ENCODE measurements at regions not wholly inside any gene's neighbourhood (a gene's known extent, or its start where the extent isn't known, plus 50 kb on each side); places are given as distances from the start of the nearest gene placed in this dataset.

DNA sequence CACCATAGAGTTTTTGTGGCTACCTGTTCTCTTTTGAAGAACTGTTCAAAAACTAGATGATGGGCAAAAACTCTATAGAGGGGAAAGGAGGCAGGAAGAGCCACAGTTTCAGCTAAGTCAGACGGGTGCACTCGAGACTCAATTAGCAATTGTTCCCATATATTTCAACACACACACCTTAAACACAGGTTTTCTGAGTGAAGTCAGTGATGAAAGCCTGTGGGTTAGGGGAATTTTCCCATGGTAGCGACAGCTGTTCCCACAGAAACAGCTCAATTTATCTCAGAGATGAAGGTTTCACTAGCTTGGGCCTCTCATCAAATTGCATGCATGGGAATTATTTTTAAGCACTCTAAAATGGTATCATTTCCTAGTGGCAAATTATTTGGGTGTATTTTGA lies 143.4 kb downstream of the ZIC5 start:
- no peak for ATAC-seq (ENCODE audit: insufficient read depth, low read depth)
- no peak for TF ChIP-seq EZH2 (IDR thresholded peaks at IDR 0.05; ENCODE audit: borderline replicate concordance, low read depth, low read length, severe bottlenecking)
- TF ChIP-seq, protein P1, sequence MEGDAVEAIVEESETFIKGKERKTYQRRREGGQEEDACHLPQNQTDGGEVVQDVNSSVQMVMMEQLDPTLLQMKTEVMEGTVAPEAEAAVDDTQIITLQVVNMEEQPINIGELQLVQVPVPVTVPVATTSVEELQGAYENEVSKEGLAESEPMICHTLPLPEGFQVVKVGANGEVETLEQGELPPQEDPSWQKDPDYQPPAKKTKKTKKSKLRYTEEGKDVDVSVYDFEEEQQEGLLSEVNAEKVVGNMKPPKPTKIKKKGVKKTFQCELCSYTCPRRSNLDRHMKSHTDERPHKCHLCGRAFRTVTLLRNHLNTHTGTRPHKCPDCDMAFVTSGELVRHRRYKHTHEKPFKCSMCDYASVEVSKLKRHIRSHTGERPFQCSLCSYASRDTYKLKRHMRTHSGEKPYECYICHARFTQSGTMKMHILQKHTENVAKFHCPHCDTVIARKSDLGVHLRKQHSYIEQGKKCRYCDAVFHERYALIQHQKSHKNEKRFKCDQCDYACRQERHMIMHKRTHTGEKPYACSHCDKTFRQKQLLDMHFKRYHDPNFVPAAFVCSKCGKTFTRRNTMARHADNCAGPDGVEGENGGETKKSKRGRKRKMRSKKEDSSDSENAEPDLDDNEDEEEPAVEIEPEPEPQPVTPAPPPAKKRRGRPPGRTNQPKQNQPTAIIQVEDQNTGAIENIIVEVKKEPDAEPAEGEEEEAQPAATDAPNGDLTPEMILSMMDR (IDR thresholded peaks at IDR 0.05; ENCODE audit: borderline replicate concordance, extremely low read depth, low read length, poor library complexity, severe bottlenecking), result no peak
- H3K4me1 ChIP-seq (ENCODE audit: insufficient read depth, low read length), result no peaks in the 10 kb centered on the region
- DNase-seq, result no peak
- no peak overlapping the region for H3K27ac ChIP-seq (ENCODE audit: low read length)
- no peaks in the 10 kb centered on the region for H4K20me1 ChIP-seq (ENCODE audit: insufficient read depth, low read length)
- H3K9ac ChIP-seq (ENCODE audit: low read depth, low read length), result no peak overlapping the region
- H3K27me3 ChIP-seq (ENCODE audit: insufficient read depth, low read length, poor library complexity), result no peaks in the 10 kb centered on the region
- H3K9me3 ChIP-seq (ENCODE audit: insufficient read depth, low read length, severe bottlenecking), result no peaks in the 10 kb centered on the region
- no peaks in the 10 kb centered on the region for H3K79me2 ChIP-seq (ENCODE audit: insufficient read depth, low read length)
- H3K4me3 ChIP-seq (ENCODE audit: low read depth in 1 of 2, low read length in 2 of 2), result no peak overlapping the region
- H2AFZ ChIP-seq (ENCODE audit: low read depth, low read length), result no peak overlapping the region
- H3K4me2 ChIP-seq (ENCODE audit: insufficient read depth, low read length), result no peak overlapping the region
- H3K36me3 ChIP-seq (ENCODE audit: insufficient read depth, low read length), result no peaks in the 10 kb centered on the region

DNA sequence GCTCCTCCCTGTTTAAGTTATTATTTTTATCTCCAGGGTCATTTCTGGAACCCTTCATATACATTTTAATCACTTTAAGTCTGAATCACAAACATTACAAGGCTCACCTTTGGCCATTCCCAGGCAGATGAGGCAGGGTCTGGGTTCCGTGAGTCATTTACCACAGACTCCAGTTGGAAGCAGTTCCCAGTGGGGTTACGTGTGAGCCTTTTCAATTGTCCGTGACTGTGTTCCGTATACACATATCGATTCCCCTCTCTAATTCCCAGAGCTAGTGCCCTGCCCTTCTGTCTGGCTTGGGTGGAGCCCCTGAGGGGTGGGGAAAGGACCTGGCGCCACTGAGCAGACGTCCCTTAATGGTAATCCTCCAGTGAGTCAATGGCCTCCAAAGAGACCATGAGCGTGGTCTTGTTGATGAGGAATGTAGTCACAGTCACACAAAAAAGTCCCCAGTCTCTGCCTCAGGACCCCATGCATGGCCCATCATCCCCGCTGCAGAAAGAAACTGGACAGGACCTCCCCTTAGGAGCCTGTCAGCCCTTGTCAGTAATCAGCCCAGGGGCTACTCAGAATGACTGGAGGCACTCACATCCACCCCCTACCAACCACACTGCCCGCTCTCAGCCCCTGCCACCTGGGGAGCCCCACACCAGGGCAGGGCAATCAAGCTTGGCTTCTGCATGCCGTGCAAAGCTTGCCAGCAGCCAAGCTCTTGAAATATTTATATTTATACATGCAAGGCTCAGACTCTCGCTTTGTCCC lies 144.4 kb downstream of the ZIC5 start:
- TF ChIP-seq EZH2 (IDR thresholded peaks at IDR 0.05; ENCODE audit: borderline replicate concordance, low read depth, low read length, severe bottlenecking), result no peak
- TF ChIP-seq, protein P1 (IDR thresholded peaks at IDR 0.05; ENCODE audit: borderline replicate concordance, extremely low read depth, low read length, poor library complexity, severe bottlenecking), result no peak

DNA sequence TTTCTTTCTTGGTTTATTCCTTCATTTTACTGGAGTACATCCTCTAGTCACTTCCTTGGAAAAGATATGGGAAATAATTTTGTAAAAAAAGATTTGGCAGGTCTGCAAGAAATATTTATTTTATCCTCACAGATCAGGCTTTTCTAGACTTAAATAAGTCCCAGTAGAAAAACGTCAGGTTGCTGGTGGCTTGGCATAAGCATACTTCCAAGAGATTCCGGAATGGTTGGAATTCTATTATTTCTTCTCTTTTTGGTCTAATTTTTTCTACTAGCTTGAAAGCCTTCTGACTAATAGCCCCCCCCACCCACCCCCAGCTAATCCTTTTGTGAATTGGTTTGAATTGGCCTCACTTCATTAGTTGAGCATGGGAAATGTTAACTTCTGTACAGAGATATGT lies 147.6 kb downstream of the ZIC5 start:
- ATAC-seq (ENCODE audit: insufficient read depth, low read depth) (no peak), DNase-seq (no peak)
- Histone ChIP-seq H3K79me2 (ENCODE audit: insufficient read depth, low read length) (no peaks in the 10 kb centered on the region), H3K9me3 (ENCODE audit: insufficient read depth, low read length, severe bottlenecking) (no peaks in the 10 kb centered on the region), H3K27me3 (ENCODE audit: insufficient read depth, low read length, poor library complexity) (no peaks in the 10 kb centered on the region), H2AFZ (ENCODE audit: low read depth, low read length) (no peak overlapping the region), H3K4me2 (ENCODE audit: insufficient read depth, low read length) (no peak overlapping the region), H3K9ac (ENCODE audit: low read depth, low read length) (no peak overlapping the region), H3K4me1 (ENCODE audit: insufficient read depth, low read length) (no peaks in the 10 kb centered on the region), H3K4me3 (ENCODE audit: low read depth in 1 of 2, low read length in 2 of 2) (no peak overlapping the region), H4K20me1 (ENCODE audit: insufficient read depth, low read length) (no peaks in the 10 kb centered on the region), H3K27ac (ENCODE audit: low read length) (no peak overlapping the region), H3K36me3 (ENCODE audit: insufficient read depth, low read length) (no peaks in the 10 kb centered on the region)
- TF ChIP-seq, protein P1 (IDR thresholded peaks at IDR 0.05; ENCODE audit: borderline replicate concordance, extremely low read depth, low read length, poor library complexity, severe bottlenecking), result no peak
- no peak for TF ChIP-seq EZH2 (IDR thresholded peaks at IDR 0.05; ENCODE audit: borderline replicate concordance, low read depth, low read length, severe bottlenecking)

More for the DNA sequence above, 144.4 kb downstream of the ZIC5 start:
- Histone ChIP-seq H3K4me2 (ENCODE audit: insufficient read depth, low read length) (no peak overlapping the region), H4K20me1 (ENCODE audit: insufficient read depth, low read length) (no peaks in the 10 kb centered on the region), H3K36me3 (ENCODE audit: insufficient read depth, low read length) (no peaks in the 10 kb centered on the region), H3K4me3 (ENCODE audit: low read depth in 1 of 2, low read length in 2 of 2) (no peak overlapping the region), H3K79me2 (ENCODE audit: insufficient read depth, low read length) (no peaks in the 10 kb centered on the region), H3K9me3 (ENCODE audit: insufficient read depth, low read length, severe bottlenecking) (no peaks in the 10 kb centered on the region), H3K27ac (ENCODE audit: low read length) (no peak overlapping the region), H3K27me3 (ENCODE audit: insufficient read depth, low read length, poor library complexity) (no peaks in the 10 kb centered on the region), H3K9ac (ENCODE audit: low read depth, low read length) (no peak overlapping the region), H2AFZ (ENCODE audit: low read depth, low read length) (no peak overlapping the region), H3K4me1 (ENCODE audit: insufficient read depth, low read length) (no peaks in the 10 kb centered on the region)
- no peak for ATAC-seq (ENCODE audit: insufficient read depth, low read depth)
- DNase-seq, result no peak
